Kidney epithelial cell (primary cell): ENCODE measurements at regions not wholly inside any gene's neighbourhood (a gene's known extent, or its start where the extent isn't known, plus 50 kb on each side); places are given as distances from the start of the nearest gene placed in this dataset.

ENCODE experiments used
- DNase-seq: peaks from one replicate; pipeline ENCODE4 v3.0.0-alpha.2; 2010; ENCODE audit warnings: low read depth
- H3K27me3 ChIP-seq: 2 replicates; pipeline ENCODE4 v1.6.0; 2011; ENCODE audit warnings: low read length; ENCODE audit not compliant: control insufficient read depth, insufficient read depth
- H3K36me3 ChIP-seq: 2 replicates; pipeline ENCODE4 v1.5.1; 2011; ENCODE audit warnings: low read length; ENCODE audit not compliant: control insufficient read depth, insufficient read depth
- H3K4me3 ChIP-seq: 2 replicates; pipeline ENCODE4 v1.5.1; 2011; ENCODE audit warnings: low read depth, mild to moderate bottlenecking, control low read depth, low read length
- CTCF ChIP-seq: IDR thresholded peaks from 2 replicates; pipeline ENCODE4 v1.5.1; 2011; ENCODE audit warnings: mild to moderate bottlenecking, moderate library complexity, low read length, control low read depth, inconsistent platforms; ENCODE audit not compliant: insufficient read depth, poor library complexity, severe bottlenecking

GRCh38 chr12:65525491-65526141 lies 247.1 kb downstream of the MSRB3 start:
- Histone ChIP-seq H3K4me3 (no peak overlapping the region), H3K27me3 (no peaks in the 10 kb centered on the region), H3K36me3 (no peaks in the 10 kb centered on the region)
- DNase-seq: no peak
- TF ChIP-seq CTCF: no peak

GRCh38 chr12:65526311-65526710 lies 247.8 kb downstream of the MSRB3 start:
- Histone ChIP-seq H3K36me3 (no peaks in the 10 kb centered on the region), H3K27me3 (no peaks in the 10 kb centered on the region), H3K4me3 (no peak overlapping the region)
- no peak for DNase-seq
- TF ChIP-seq CTCF: no peak

- Histone ChIP-seq H3K4me3 (no peak overlapping the region), H3K27me3 (no peaks in the 10 kb centered on the region), H3K36me3 (no peaks in the 10 kb centered on the region)
- no peak for TF ChIP-seq CTCF
- no peak for DNase-seq
Measured at GRCh38 chr12:65528127-65528526, 249.6 kb downstream of the MSRB3 start.

GRCh38 chr12:65529106-65529505 lies 250.6 kb downstream of the MSRB3 start:
- DNase-seq: no peak
- Histone ChIP-seq H3K27me3 (no peaks in the 10 kb centered on the region), H3K4me3 (no peak overlapping the region), H3K36me3 (no peaks in the 10 kb centered on the region)
- no peak for TF ChIP-seq CTCF

GRCh38 chr12:65529771-65530435 lies 251.4 kb downstream of the MSRB3 start:
- no peak for TF ChIP-seq CTCF
- no peak overlapping the region for H3K4me3 ChIP-seq
- H3K27me3 ChIP-seq: no peaks in the 10 kb centered on the region
- no peak for DNase-seq
- H3K36me3 ChIP-seq: no peaks in the 10 kb centered on the region

GRCh38 chr12:65532162-65532561 lies 253.7 kb downstream of the MSRB3 start:
- no peaks in the 10 kb centered on the region for H3K27me3 ChIP-seq
- no peak for TF ChIP-seq CTCF
- H3K4me3 ChIP-seq: no peak overlapping the region
- no peaks in the 10 kb centered on the region for H3K36me3 ChIP-seq
- no peak for DNase-seq
